Coronary artery (tissue), 2 donors: ENCODE measurements at regions not wholly inside any gene's neighbourhood (a gene's known extent, or its start where the extent isn't known, plus 50 kb on each side); places are given as distances from the start of the nearest gene placed in this dataset.

ENCODE experiments used
- DNase-seq: peaks from one replicate; pipeline ENCODE4 v3.0.0-alpha.2; 2017; ENCODE audit warnings: low spot score
- H3K27ac ChIP-seq, 2 donors: fragments of 200-600 bp; sonication (generic); one replicate each; pipeline ENCODE4 v1.5.1; 2016 to 2019
- H3K4me3 ChIP-seq: fragments of 200-600 bp; sonication (generic); 2 replicates; pipeline ENCODE4 v1.5.1; 2016; ENCODE audit warnings: mild to moderate bottlenecking, moderate library complexity
- TF ChIP-seq, protein P1 (sequence below): fragments of 200-600 bp; sonication (generic); IDR thresholded peaks from one replicate; pipeline ENCODE4 v1.5.1; 2019; ENCODE audit warnings: antibody characterized with exemption

DNA sequence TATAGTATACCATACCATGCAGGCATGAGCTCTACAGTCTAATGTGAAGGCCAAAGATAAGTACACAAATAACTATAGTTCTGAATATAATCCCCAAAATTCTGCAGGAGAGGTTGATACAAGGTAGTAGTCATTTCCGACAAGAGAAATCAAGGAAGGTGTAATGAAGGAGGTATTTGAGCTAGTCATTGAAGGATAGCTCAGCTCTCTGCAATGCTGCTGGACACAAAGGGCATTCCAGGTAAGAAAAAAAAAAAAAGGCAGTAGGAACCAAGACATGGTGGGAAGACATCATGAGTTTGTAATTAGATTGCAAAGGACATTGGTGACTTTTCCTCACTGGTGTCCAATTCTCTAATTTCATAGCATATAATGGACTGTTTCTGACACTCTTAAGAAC is 285.3 kb downstream of the AHR start:
- TF ChIP-seq, protein P1, sequence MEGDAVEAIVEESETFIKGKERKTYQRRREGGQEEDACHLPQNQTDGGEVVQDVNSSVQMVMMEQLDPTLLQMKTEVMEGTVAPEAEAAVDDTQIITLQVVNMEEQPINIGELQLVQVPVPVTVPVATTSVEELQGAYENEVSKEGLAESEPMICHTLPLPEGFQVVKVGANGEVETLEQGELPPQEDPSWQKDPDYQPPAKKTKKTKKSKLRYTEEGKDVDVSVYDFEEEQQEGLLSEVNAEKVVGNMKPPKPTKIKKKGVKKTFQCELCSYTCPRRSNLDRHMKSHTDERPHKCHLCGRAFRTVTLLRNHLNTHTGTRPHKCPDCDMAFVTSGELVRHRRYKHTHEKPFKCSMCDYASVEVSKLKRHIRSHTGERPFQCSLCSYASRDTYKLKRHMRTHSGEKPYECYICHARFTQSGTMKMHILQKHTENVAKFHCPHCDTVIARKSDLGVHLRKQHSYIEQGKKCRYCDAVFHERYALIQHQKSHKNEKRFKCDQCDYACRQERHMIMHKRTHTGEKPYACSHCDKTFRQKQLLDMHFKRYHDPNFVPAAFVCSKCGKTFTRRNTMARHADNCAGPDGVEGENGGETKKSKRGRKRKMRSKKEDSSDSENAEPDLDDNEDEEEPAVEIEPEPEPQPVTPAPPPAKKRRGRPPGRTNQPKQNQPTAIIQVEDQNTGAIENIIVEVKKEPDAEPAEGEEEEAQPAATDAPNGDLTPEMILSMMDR, result no peak
- H3K27ac ChIP-seq, result no peak overlapping the region
- no peak overlapping the region for H3K4me3 ChIP-seq
- DNase-seq, result no peak

DNA sequence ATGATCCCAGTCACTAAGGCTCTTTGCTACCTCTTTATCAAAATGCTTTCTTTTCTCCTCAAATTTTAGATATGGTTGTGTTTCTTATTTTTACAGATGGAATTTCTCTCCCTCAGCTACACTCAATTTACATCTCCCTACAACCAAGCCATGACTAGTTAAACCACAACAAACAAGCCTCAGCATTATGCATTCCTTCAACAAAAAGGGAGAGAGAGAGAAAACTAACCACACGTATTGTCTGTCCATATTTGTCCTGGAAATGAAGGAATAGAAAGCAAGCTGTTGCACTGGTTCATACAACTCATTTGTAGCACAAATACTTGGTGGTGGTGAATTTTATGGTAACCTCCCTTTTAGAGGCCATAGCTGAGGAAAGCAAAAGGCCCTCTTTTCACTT is 286.4 kb downstream of the AHR start:
- Histone ChIP-seq H3K27ac (no peak overlapping the region), H3K4me3 (no peak overlapping the region)
- DNase-seq, result no peak
- TF ChIP-seq, protein P1, result no peak

DNA sequence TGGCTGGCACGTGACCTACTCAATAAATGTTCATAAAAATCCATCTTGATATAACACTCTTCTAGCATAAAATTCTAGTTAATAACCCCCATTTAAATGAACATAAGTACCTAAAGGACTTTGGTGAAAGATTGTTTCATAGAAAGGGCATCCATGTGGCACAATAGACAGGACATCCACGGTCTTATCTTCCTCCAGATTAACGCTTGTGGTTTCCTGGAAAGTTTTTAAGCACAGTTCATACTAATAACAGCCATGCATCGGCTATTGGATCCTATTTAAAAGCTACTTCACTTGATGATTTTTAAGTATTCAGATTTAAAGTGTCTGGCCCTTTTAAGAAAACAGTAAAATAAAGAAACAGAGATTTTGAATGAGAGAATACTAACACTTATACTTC is 288.3 kb downstream of the AHR start:
- TF ChIP-seq, protein P1, result no peak
- no peak overlapping the region for H3K27ac ChIP-seq
- no peak for DNase-seq
- H3K4me3 ChIP-seq, result no peak overlapping the region

DNA sequence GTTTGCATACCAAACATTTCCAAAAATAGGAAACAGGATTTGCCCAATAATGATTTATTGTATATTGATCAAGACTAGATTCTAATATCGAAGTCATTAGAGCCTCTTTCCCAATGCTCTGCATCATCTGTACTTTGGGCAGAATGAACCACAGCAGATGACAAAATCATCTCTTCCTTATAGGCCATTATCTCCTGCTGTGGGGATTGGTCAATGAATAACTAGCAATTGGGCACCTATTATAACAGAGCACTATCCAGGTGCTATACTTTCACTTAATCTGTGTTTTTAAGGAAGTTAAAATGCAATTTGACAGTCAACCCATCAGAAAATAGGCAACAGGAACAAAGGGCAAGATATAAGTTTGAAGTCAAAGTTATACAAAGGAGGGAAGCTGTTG is 290.3 kb downstream of the AHR start:
- no peak for DNase-seq
- H3K27ac ChIP-seq, result no peak overlapping the region

DNA sequence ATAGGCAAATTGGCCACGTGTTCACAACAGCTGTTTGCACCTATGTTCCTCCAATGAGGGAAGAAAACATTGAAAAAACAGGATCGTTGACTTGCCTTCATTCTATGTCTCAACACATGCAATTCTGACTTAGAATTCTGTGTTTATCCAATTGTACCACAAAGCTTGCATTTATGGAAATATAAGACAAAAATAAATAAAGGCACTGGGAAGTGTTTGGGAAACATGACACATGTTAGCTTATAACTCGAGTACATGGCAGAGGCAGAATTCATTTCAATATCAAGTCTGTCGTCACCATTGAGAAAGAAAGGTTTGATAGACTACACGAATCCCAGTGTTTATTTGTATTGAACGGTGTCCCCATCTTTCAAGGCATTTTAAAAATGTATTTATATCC is 291.2 kb downstream of the AHR start:
- no peak for DNase-seq
- Histone ChIP-seq H3K27ac (no peak overlapping the region), H3K4me3 (no peak overlapping the region)
- TF ChIP-seq, protein P1, result no peak

More for the DNA sequence above, 290.3 kb downstream of the AHR start:
- TF ChIP-seq, protein P1, result no peak
- H3K4me3 ChIP-seq, result no peak overlapping the region

DNA sequence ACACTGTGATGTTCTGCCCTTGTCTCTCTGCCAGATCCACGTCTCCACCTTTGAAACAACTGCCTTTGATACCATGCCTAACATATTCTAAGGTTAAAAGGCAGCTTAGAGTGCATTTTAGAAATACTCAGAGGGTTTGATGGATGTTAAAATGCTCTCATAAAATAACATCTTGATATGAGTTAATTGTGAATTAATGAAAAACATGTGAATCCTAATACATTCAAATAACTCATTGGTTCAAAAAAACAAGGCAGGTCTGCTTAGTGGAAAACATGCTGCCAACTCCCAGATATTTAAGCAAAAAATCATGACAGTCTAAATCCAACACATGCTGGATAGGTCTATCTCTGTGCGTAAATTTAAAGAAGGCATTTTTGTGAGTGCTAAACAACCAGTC is 291.8 kb downstream of the AHR start:
- Histone ChIP-seq H3K4me3 (no peak overlapping the region), H3K27ac (no peak overlapping the region)
- no peak for DNase-seq
- TF ChIP-seq, protein P1, result no peak

DNA sequence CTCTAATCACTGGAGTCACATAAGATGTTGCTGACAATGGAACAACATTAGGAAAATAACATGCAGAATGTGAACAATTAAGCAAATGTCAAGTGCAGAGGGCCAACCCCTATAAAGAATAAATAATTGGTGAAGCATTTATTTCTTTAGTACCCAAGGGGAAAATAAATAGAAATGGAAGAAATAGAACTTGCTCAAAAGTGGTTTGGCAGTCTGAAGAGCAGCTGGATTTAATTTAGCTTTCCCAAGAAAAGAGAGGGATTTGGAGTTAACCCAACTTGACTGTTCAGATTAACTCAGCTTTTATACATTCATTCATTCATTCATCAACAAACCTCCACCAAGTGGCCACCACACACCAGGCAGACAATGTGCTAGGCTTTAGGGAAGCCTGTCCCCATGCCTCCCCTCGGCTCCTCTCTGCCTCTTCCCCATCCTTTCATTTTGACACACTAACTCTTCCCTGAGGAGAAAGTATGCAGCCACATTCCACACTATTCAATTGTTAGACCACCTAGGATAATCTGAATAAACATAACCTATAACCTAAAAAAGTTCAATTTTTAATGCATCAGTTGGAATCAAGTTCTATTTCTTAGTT is 295.5 kb downstream of the AHR start:
- Histone ChIP-seq H3K4me3 (no peak overlapping the region), H3K27ac (no peak overlapping the region)
- TF ChIP-seq, protein P1, result no peak
- no peak for DNase-seq
